ENCODE measurements at regions not wholly inside any gene's neighbourhood (a gene's known extent, or its start where the extent isn't known, plus 50 kb on each side); places are given as distances from the start of the nearest gene placed in this dataset.

- TF ChIP-seq CTCF (IDR thresholded peaks at IDR 0.05): no peak
- no peak for TF ChIP-seq POLR2A (IDR thresholded peaks at IDR 0.05)
Observed at GRCh38 chr9:38227061-38227540, 158.1 kb upstream of the SHB start.

Measured in breast epithelium (tissue), 3 donors.